ENCODE measurements at regions not wholly inside any gene's neighbourhood (a gene's known extent, or its start where the extent isn't known, plus 50 kb on each side); places are given as distances from the start of the nearest gene placed in this dataset.

DNA sequence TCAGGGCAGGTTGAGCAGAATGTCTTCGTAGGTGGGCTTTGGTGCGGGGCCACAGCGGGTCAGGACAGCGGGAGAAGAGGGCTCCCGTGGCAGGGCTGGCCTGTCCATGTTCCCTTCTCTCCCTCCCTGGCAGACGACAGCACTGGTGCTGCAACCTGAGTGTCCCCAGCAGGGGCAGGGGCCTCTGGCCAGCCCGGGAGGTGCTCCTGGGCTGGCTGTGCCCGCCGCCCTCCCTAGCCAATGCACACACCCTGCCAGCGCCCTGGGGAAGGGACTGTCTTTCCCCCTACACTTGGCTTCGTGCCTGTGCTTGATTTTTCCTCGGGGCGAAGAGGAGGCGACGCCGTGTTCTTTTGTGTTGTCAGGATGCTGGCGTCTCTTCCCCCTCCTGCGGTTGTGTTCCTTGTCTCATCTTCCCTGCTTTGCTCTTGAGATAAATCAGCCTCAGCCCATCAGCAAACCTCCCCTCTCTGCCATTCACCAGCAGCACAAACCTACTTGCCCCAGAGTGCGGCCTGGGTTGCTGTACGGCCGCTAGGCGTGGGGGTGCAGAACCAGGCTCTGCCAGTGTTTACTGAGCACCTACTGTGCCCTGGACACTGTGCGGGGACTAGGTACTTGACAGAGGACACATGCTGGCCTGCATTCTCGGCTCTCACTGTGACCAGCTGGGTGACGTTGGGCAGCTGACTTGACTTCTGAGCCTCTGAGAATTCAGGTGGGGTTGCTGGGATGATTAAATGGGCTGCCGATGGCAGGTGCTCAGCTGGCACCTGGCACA, 237.3 kb upstream of the CIBAR2 start:
- FAIRE-seq (no peak), DNase-seq (peak in 1 of 6 donors; percentile 67), ATAC-seq (peak in 3 of 4 donors; percentile 2 to 4 (median 2))
- no peaks in the 10 kb centered on the region for H3K9me3 ChIP-seq
- H3K27me3 ChIP-seq, result no peaks in the 10 kb centered on the region
- no peak overlapping the region for H3K4me3 ChIP-seq
- intact Hi-C loops (cut with DNase I), result no loop called here
- peak overlapping the region; percentile 67 to 83 (median 74) for H3K27ac ChIP-seq
- TF ChIP-seq, protein P1, sequence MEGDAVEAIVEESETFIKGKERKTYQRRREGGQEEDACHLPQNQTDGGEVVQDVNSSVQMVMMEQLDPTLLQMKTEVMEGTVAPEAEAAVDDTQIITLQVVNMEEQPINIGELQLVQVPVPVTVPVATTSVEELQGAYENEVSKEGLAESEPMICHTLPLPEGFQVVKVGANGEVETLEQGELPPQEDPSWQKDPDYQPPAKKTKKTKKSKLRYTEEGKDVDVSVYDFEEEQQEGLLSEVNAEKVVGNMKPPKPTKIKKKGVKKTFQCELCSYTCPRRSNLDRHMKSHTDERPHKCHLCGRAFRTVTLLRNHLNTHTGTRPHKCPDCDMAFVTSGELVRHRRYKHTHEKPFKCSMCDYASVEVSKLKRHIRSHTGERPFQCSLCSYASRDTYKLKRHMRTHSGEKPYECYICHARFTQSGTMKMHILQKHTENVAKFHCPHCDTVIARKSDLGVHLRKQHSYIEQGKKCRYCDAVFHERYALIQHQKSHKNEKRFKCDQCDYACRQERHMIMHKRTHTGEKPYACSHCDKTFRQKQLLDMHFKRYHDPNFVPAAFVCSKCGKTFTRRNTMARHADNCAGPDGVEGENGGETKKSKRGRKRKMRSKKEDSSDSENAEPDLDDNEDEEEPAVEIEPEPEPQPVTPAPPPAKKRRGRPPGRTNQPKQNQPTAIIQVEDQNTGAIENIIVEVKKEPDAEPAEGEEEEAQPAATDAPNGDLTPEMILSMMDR (IDR thresholded peaks at IDR 0.05), result no peak
- H3K4me1 ChIP-seq, result peaks cover 11 to 22% (median 20%) of the 10 kb centered on the region in 3 donors
- WGBS, 2 donors, result 78 to 81% methylated on average over 26 of the region's 26 CpGs
- H3K36me3 ChIP-seq, result no peaks in the 10 kb centered on the region

DNA sequence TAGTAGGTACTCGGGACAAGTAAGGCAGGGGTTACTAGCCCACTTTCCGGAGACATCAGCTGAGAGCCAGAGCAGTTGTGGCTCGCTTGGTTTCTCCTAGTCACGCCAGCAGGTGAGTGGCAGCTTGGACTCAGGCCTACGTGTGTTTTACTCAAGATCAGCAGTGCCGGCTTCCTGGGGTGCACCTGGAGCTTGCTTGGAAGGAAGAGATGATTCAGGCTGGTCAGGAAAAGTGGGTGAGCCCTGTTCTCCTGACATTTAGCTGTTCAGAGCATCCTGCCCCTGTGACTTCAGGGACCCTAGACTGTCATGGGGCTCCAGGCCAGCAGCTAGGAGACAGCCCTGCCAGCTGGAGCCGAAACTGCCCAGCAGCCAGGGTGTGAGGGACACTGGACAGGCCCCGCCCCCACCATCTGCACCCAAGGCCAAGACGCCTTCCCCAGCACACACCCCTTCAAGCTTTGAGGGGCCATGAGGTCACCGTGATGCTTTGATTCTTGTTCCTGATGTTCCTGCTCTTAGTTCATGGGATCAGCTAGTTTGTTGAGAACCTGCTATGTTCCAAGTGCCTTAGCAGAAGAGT, 238.0 kb upstream of the CIBAR2 start:
- H3K4me3 ChIP-seq, result no peak overlapping the region
- FAIRE-seq (no peak), DNase-seq (peak; percentile 52 to 84 (median 76)), ATAC-seq (peak; percentile 71 to 85 (median 82))
- peak overlapping the region; percentile 67 to 83 (median 74) for H3K27ac ChIP-seq
- no peaks in the 10 kb centered on the region for H3K36me3 ChIP-seq
- peaks cover 11 to 22% (median 20%) of the 10 kb centered on the region in 3 donors for H3K4me1 ChIP-seq
- H3K27me3 ChIP-seq, result no peaks in the 10 kb centered on the region
- intact Hi-C loops (cut with DNase I), result no loop called here
- H3K9me3 ChIP-seq, result no peaks in the 10 kb centered on the region
- WGBS, 2 donors, result 36 to 38% methylated on average over 10 of the region's 10 CpGs
- TF ChIP-seq, protein P1 (IDR thresholded peaks at IDR 0.05), result no peak

DNA sequence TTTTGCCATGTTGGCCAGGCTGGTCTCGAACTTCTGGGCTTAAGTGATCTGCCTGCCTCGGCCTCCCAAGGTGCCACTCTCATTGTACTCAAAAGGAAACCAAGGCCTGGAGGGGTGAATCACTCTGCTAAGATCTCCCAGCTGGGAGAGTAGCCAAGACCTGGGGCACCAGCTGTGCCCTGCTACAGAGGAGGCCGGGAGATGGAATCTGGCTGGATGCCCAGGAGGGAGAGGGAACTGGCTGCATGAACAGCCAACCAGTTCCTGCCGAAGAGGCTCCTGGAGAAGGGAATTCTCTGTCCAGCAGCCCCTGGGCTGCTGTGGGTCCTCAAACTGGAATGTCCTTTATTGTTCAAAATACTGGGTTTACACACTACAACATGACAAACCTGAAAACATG, 238.7 kb upstream of the CIBAR2 start:
- intact Hi-C loops (cut with DNase I), result no loop called here
- Histone ChIP-seq H3K4me1 (peaks cover 11 to 22% (median 20%) of the 10 kb centered on the region in 3 donors), H3K9me3 (no peaks in the 10 kb centered on the region), H3K27me3 (no peaks in the 10 kb centered on the region), H3K36me3 (no peaks in the 10 kb centered on the region), H3K4me3 (no peak overlapping the region), H3K27ac (peak overlapping the region; percentile 67 to 83 (median 74))
- TF ChIP-seq, protein P1 (IDR thresholded peaks at IDR 0.05), result no peak
- 5 to 11% methylated on average over 4 of the region's 4 CpGs for WGBS, 2 donors
- ATAC-seq, result peak; percentile 91 to 93 (median 93)
- DNase-seq, result peak; percentile 90 to 99 (median 98)
- FAIRE-seq, result peak; percentile 5

DNA sequence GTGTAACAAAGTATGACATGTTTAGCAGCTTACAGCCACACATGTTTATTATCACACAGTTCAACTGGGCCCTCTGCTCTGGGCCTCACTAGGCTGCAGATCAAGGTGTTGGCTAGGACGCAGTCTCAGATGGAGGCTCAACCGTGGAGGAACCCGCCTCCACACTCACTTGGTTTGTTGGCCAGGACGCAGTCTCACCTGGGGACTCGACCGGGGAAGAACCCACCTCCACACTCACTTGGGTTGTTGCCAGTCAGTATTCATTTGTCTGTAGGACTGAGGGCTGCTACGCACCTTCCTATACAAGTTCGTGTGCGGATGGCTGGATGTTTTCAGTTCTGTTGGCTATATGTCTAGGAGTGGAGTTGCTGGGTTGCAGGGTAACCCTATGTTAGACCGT, 240.7 kb upstream of the CIBAR2 start:
- Histone ChIP-seq H3K4me3 (no peak overlapping the region), H3K27ac (no peak overlapping the region), H3K4me1 (peaks cover 11 to 22% (median 20%) of the 10 kb centered on the region in 3 donors), H3K27me3 (no peaks in the 10 kb centered on the region), H3K9me3 (no peaks in the 10 kb centered on the region), H3K36me3 (no peaks in the 10 kb centered on the region)
- FAIRE-seq (no peak), ATAC-seq (no peak), DNase-seq (no peak)
- TF ChIP-seq, protein P1 (IDR thresholded peaks at IDR 0.05), result no peak
- intact Hi-C loops (cut with DNase I), result no loop called here
- 96 to 97% methylated on average over 10 of the region's 10 CpGs for WGBS, 2 donors

Data from pancreas (tissue), 10 donors.